H1 (cell line): ENCODE measurements at regions not wholly inside any gene's neighbourhood (a gene's known extent, or its start where the extent isn't known, plus 50 kb on each side); places are given as distances from the start of the nearest gene placed in this dataset.

Experiments used
- CTCF ChIA-PET: fragments of 300-600 bp; sonication (Branson Sonifier 250); formaldehyde crosslinking; loops from one replicate; lab custom pipeline; 2021; ENCODE audit not compliant: partially characterized antibody; lab: Charles Lee
- POLR2A ChIA-PET: fragments of 300-600 bp; sonication (Branson Sonifier 250); formaldehyde crosslinking; loops from one replicate; lab custom pipeline; 2021; ENCODE audit warnings: inconsistent platforms; ENCODE audit not compliant: partially characterized antibody; lab: Charles Lee
- DNase-seq, 2 experiments: peaks; one replicate each; pipeline versions ENCODE4 v3.0.0 to v3.0.0-alpha.2; 2010 to 2022; ENCODE audit warnings: low spot score in 2 of 2, low read depth in 1 of 2, mixed read lengths in 1 of 2
- FAIRE-seq: peaks from 2 replicates; lab custom pipeline; 2011; peaks lifted over from hg19 to GRCh38; lab: Jason Lieb, UNC
- H2AFZ ChIP-seq: 2 replicates; pipeline ENCODE4 v1.8.1; 2012; ENCODE audit warnings: low read length, inconsistent platforms
- H2AK5ac ChIP-seq: 2 replicates; pipeline ENCODE4 v1.6.1; 2013; ENCODE audit warnings: low read depth, low read length
- H2BK120ac ChIP-seq: replicated peaks from 2 replicates; pipeline ENCODE3; 2013; ENCODE audit warnings: low read depth, low read length, inconsistent platforms
- H2BK12ac ChIP-seq: 2 replicates; pipeline ENCODE4 v1.6.1; 2013; ENCODE audit warnings: low read depth, low read length
- H2BK15ac ChIP-seq: 2 replicates; pipeline ENCODE4 v1.6.1; 2013; ENCODE audit warnings: low read length
- H2BK20ac ChIP-seq: 2 replicates; pipeline ENCODE4 v1.6.1; 2013; ENCODE audit warnings: low read length
- H2BK5ac ChIP-seq: 2 replicates; pipeline ENCODE4 v1.6.1; 2013; ENCODE audit warnings: low read depth, low read length
- H3K14ac ChIP-seq: 2 replicates; pipeline ENCODE4 v1.6.1; 2013; ENCODE audit warnings: inconsistent platforms; ENCODE audit not compliant: insufficient read length
- H3K18ac ChIP-seq: 2 replicates; pipeline ENCODE4 v1.6.1; 2013; ENCODE audit warnings: low read length; ENCODE audit errors: extremely low read depth
- H3K23ac ChIP-seq: 2 replicates; pipeline ENCODE4 v1.6.1; 2013; ENCODE audit warnings: inconsistent platforms; ENCODE audit not compliant: insufficient read length
- H3K23me2 ChIP-seq: 2 replicates; pipeline ENCODE4 v1.6.1; 2013; ENCODE audit warnings: low read depth, low read length
- H3K27ac ChIP-seq: 2 replicates; pipeline ENCODE4 v1.6.1; 2011; ENCODE audit warnings: low read depth, low read length, inconsistent platforms
- H3K27me3 ChIP-seq, 4 experiments: replicated peaks in 1 of 4; 1 replicate in 1 of 4; 2 replicates in 3 of 4; pipeline versions ENCODE4 v1.6.1 to v1.8.1; 2011 to 2013; ENCODE audit warnings: low read length in 3 of 4, mild to moderate bottlenecking in 3 of 4, inconsistent platforms in 2 of 4, mixed read lengths in 2 of 4, moderate library complexity in 1 of 4; ENCODE audit not compliant: control insufficient read depth in 3 of 4, insufficient read depth in 3 of 4; ENCODE audit errors: extremely low read depth in 1 of 4
- H3K36me3 ChIP-seq, 4 experiments: 2 replicates each; pipeline versions ENCODE4 v1.6.1 to v1.8.1; 2011 to 2013; ENCODE audit warnings: mild to moderate bottlenecking in 4 of 4, low read length in 3 of 4, moderate library complexity in 2 of 4, control low read depth in 1 of 4, inconsistent platforms in 1 of 4; ENCODE audit not compliant: insufficient read depth in 4 of 4, control insufficient read depth in 2 of 4
- H3K4ac ChIP-seq: replicated peaks from 2 replicates; pipeline ENCODE3; 2013; ENCODE audit warnings: low read length, low read depth, mixed read lengths, inconsistent platforms; ENCODE audit not compliant: insufficient read length
- H3K4me1 ChIP-seq, 4 experiments: replicated peaks in 1 of 4; 1 replicate in 1 of 4; 2 replicates in 3 of 4; pipeline versions ENCODE4 v1.6.1 to v1.8.1; 2011 to 2013; ENCODE audit warnings: low read length in 3 of 4, inconsistent platforms in 2 of 4, mixed read lengths in 1 of 4; ENCODE audit not compliant: insufficient read depth in 4 of 4, control insufficient read depth in 3 of 4
- H3K4me2 ChIP-seq, 2 experiments: 2 replicates each; pipeline versions ENCODE4 v1.6.1 to v1.8.1; 2011 to 2013; ENCODE audit warnings: low read depth in 2 of 2, low read length in 2 of 2, control low read depth in 1 of 2, inconsistent platforms in 1 of 2, mild to moderate bottlenecking in 1 of 2; ENCODE audit not compliant: insufficient read depth in 1 of 2
- H3K4me3 ChIP-seq, 4 experiments: fragments of 200-600, 300-600 bp in 1 of 4; sonication (generic), shearing (Covaris generic), sonication (Bioruptor Twin) in 1 of 4; 2 replicates each; pipeline versions ENCODE4 v1.5.1 to v1.8.1; 2011 to 2016; ENCODE audit warnings: low read length in 4 of 4, low read depth in 3 of 4, control low read depth in 2 of 4, inconsistent platforms in 2 of 4, mild to moderate bottlenecking in 2 of 4, mixed read lengths in 1 of 4, moderate library complexity in 1 of 4; ENCODE audit not compliant: insufficient read depth in 2 of 4; ENCODE audit errors: extremely low read depth in 1 of 4
- H3K56ac ChIP-seq: replicated peaks from 2 replicates; pipeline ENCODE3; 2013; ENCODE audit warnings: low read depth, mild to moderate bottlenecking, mixed read lengths, low read length, inconsistent platforms; ENCODE audit not compliant: insufficient read length
- H3K79me1 ChIP-seq: 2 replicates; pipeline ENCODE4 v1.6.1; 2013; ENCODE audit warnings: low read depth, low read length, control low read depth
- H3K79me2 ChIP-seq, 2 experiments: 2 replicates each; pipeline versions ENCODE4 v1.6.1 to v1.8.1; 2012 to 2013; ENCODE audit warnings: low read length in 2 of 2, mild to moderate bottlenecking in 2 of 2, inconsistent platforms in 1 of 2; ENCODE audit not compliant: insufficient read depth in 2 of 2, control insufficient read depth in 1 of 2
- H3K9ac ChIP-seq, 4 experiments: replicated peaks in 1 of 4; 1 replicate in 1 of 4; 2 replicates in 3 of 4; pipeline versions ENCODE4 v1.6.1 to v1.8.1; 2011 to 2013; ENCODE audit warnings: low read depth in 3 of 4, low read length in 3 of 4, control low read depth in 2 of 4, mild to moderate bottlenecking in 2 of 4, moderate library complexity in 2 of 4, inconsistent platforms in 1 of 4; ENCODE audit errors: extremely low read depth in 1 of 4
- H3K9me3 ChIP-seq, 2 experiments: 2 replicates each; pipeline versions ENCODE4 v1.6.1 to v1.8.1; 2012 to 2013; ENCODE audit warnings: mild to moderate bottlenecking in 2 of 2, moderate library complexity in 2 of 2, control low read depth in 1 of 2, inconsistent platforms in 1 of 2, low read depth in 1 of 2, low read length in 1 of 2, mixed read lengths in 1 of 2; ENCODE audit not compliant: insufficient read depth in 2 of 2
- H4K20me1 ChIP-seq, 2 experiments: replicated peaks in 1 of 2; 2 replicates each; pipeline versions ENCODE3 to v1.8.1; 2011 to 2013; ENCODE audit warnings: inconsistent platforms in 2 of 2, low read length in 2 of 2, mild to moderate bottlenecking in 1 of 2; ENCODE audit not compliant: insufficient read depth in 2 of 2, control insufficient read depth in 1 of 2
- H4K5ac ChIP-seq: 2 replicates; pipeline ENCODE4 v1.6.1; 2013; ENCODE audit warnings: low read length, low read depth, mixed read lengths, inconsistent platforms; ENCODE audit not compliant: insufficient read length
- H4K8ac ChIP-seq: 2 replicates; pipeline ENCODE4 v1.8.0; 2013; ENCODE audit warnings: mild to moderate bottlenecking, moderate library complexity, low read length, inconsistent platforms; ENCODE audit not compliant: insufficient read depth; ENCODE audit errors: extremely low read depth
- H4K91ac ChIP-seq: replicated peaks from 2 replicates; pipeline ENCODE3; 2013; ENCODE audit warnings: low read length, mixed read lengths, inconsistent platforms; ENCODE audit not compliant: insufficient read length
- CEBPB ChIP-seq: IDR thresholded peaks from 2 replicates; pipeline ENCODE4 v1.6.1; 2012; ENCODE audit warnings: low read depth, low read length
- EGR1 ChIP-seq: IDR thresholded peaks from 2 replicates; pipeline ENCODE4 v1.6.1; 2011; ENCODE audit warnings: low read depth, low read length, borderline replicate concordance
- POU5F1 ChIP-seq: IDR thresholded peaks from 2 replicates; pipeline ENCODE4 v1.6.1; 2011; ENCODE audit warnings: low read depth, mild to moderate bottlenecking, low read length, moderate library complexity
- WGBS, 2 experiments: shearing (Covaris generic) in 1 of 2; methylation state at CpG; one replicate each; pipeline versions ENCODE4 v1.1.6 to v1.1.7; 2013 to 2015; ENCODE audit warnings: low lambda C conversion rate in 2 of 2, mixed read lengths in 2 of 2, inconsistent platforms in 1 of 2, low coverage in 1 of 2, missing lambda C conversion rate in 1 of 2; ENCODE audit not compliant: insufficient replicate concordance in 2 of 2, insufficient coverage in 1 of 2, insufficient read length in 1 of 2; ENCODE audit errors: extremely low coverage in 1 of 2, missing lambda C conversion rate in 1 of 2; 5-methylcytosine and 5-hydroxymethylcytosine counted together
- TF ChIP-seq, protein P1 (sequence below): IDR thresholded peaks from 2 replicates; pipeline ENCODE4 v1.6.1; 2011; ENCODE audit warnings: low read length, improper control_type of control experiment

DNA sequence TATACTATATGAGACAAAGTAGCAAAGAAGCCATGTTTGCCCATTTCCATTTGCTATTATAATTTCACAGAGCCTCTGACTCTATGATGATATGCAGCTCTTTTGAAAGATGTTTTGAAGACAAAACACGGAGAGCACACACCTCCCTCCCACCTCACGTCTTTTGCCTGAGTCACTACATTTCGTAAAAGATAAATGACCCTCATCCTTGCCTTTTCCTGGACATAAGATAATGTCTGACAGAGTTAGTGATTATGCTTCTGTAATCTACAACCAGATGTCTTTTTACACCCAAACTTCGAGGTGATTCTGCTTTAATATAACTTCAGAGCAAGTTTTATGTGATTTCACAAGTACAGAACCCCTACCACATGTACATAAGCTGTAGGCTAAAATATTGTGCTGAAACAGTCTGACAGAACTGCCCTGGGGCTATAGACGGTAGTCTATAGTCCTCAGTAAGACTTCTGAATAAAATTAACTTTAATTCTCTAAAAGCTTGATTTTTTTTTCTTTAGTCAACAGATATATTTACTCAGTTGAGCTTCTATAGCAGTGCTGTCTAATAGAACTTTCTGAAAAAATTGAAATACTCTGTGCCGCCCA, 99.9 kb downstream of the CD200R1L start:
- H3K79me2 ChIP-seq: no peaks in the 10 kb centered on the region
- H3K79me1 ChIP-seq: no peaks in the 10 kb centered on the region
- DNase-seq (no peak), FAIRE-seq (no peak)
- no peak overlapping the region for H2BK120ac ChIP-seq
- H3K9ac ChIP-seq: no peak overlapping the region
- no peak overlapping the region for H2AFZ ChIP-seq
- H3K23ac ChIP-seq: no peak overlapping the region
- no peaks in the 10 kb centered on the region for H3K36me3 ChIP-seq
- H3K9me3 ChIP-seq: 0 out of 4 replicates have a peak, but pooled peaks cover 0 to 3% of the 10 kb centered on the region in 2 experiments
- no peak overlapping the region for H2BK20ac ChIP-seq
- no peak overlapping the region for H2BK12ac ChIP-seq
- ChIA-PET POLR2A (no interaction called here), CTCF (interaction anchor here (0.7 to 5.7 kb wide), 5 partner anchors 10 to 123 kb away, joined by 3 to 44 read pairs (median 3); no protein-coding TSS in a partner anchor)
- H3K4me2 ChIP-seq: no peak overlapping the region
- no peak overlapping the region for H4K91ac ChIP-seq
- no peak overlapping the region for H3K14ac ChIP-seq
- no peak overlapping the region for H2AK5ac ChIP-seq
- no peak overlapping the region for H4K8ac ChIP-seq
- 86% methylated on average over 6 of the region's 6 CpGs; no CpG with 5 or more reads in 1 of the 2 experiments for WGBS, 2 experiments
- peaks cover 0 to 4% (median 2%) of the 10 kb centered on the region in 4 experiments; a peak in 3 of 7 replicates for H3K4me1 ChIP-seq
- no peak overlapping the region for H2BK5ac ChIP-seq
- no peaks in the 10 kb centered on the region for H4K20me1 ChIP-seq
- no peak overlapping the region for H3K18ac ChIP-seq
- H3K23me2 ChIP-seq: no peaks in the 10 kb centered on the region
- H2BK15ac ChIP-seq: no peak overlapping the region
- H3K56ac ChIP-seq: no peak overlapping the region
- no peak overlapping the region for H4K5ac ChIP-seq
- no peaks in the 10 kb centered on the region for H3K27me3 ChIP-seq
- H3K27ac ChIP-seq: no peak overlapping the region
- H3K4ac ChIP-seq: no peak overlapping the region
- no peak overlapping the region for H3K4me3 ChIP-seq
- TF ChIP-seq CEBPB (no peak), POU5F1 (no peak), EGR1 (no peak)
- TF ChIP-seq, protein P1, sequence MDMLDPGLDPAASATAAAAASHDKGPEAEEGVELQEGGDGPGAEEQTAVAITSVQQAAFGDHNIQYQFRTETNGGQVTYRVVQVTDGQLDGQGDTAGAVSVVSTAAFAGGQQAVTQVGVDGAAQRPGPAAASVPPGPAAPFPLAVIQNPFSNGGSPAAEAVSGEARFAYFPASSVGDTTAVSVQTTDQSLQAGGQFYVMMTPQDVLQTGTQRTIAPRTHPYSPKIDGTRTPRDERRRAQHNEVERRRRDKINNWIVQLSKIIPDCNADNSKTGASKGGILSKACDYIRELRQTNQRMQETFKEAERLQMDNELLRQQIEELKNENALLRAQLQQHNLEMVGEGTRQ: no peak
